ENCODE measurements at regions not wholly inside any gene's neighbourhood (a gene's known extent, or its start where the extent isn't known, plus 50 kb on each side); places are given as distances from the start of the nearest gene placed in this dataset.
"Not testable (repeated sequence)": the region's sequence is repeated elsewhere in the genome, so short reads cannot be mapped to it uniquely, and the experiment has no call there.

DNA sequence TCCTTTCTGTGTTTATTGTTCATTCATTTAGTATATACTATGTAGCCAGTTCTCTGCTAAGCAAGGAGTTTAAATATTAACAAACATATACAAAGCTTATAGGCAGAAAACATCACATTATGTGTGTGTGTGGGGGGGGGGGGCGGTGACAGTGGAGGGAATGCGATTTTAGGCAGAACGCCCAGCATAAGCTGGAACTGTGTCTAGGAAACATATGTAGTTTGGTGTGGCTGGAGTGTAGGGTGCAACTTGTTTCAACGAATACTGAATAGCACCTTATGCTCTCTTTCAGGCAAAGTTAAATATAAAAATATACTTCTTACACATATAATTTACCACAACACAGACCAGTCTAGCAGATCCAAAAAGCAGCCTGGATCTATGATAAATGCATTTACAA is 980.6 kb downstream of the SLC6A15 start:
- Histone ChIP-seq H3K9me3 (replicated peaks) (peaks cover 13% of the 10 kb centered on the region), H3K4me3 (no peak overlapping the region), H3K4me1 (no peaks in the 10 kb centered on the region), H3K36me3 (no peaks in the 10 kb centered on the region), H3K27ac (replicated peaks) (no peak overlapping the region), H3K27me3 (ENCODE audit: low read depth) (no peaks in the 10 kb centered on the region)
- TF ChIP-seq, protein P1, sequence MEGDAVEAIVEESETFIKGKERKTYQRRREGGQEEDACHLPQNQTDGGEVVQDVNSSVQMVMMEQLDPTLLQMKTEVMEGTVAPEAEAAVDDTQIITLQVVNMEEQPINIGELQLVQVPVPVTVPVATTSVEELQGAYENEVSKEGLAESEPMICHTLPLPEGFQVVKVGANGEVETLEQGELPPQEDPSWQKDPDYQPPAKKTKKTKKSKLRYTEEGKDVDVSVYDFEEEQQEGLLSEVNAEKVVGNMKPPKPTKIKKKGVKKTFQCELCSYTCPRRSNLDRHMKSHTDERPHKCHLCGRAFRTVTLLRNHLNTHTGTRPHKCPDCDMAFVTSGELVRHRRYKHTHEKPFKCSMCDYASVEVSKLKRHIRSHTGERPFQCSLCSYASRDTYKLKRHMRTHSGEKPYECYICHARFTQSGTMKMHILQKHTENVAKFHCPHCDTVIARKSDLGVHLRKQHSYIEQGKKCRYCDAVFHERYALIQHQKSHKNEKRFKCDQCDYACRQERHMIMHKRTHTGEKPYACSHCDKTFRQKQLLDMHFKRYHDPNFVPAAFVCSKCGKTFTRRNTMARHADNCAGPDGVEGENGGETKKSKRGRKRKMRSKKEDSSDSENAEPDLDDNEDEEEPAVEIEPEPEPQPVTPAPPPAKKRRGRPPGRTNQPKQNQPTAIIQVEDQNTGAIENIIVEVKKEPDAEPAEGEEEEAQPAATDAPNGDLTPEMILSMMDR (IDR thresholded peaks at IDR 0.05; ENCODE audit: borderline replicate concordance), result no peak
- no peak for DNase-seq
- intact Hi-C loops (cut with micrococcal nuclease), result no loop called here

DNA sequence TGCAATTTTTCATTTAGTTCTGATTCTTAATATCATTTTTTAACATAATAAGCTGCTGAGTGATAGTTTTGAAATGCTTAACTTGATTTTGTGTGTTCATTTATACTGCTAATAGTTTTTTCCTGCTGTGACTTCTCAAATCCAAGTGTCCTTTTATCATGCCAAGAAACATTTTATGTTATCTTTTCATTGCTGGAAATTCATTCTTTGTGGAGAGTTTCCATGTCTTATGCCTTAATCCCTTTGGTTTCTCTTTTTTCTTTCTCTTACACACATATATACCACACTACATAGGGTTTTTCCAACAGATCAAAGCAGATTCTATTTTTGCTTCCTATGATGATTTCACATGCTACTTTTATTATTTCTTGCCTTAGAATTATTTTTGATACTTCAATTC is 981.1 kb downstream of the SLC6A15 start:
- Histone ChIP-seq H3K4me3 (no peak overlapping the region), H3K27me3 (ENCODE audit: low read depth) (no peaks in the 10 kb centered on the region), H3K27ac (replicated peaks) (no peak overlapping the region), H3K36me3 (no peaks in the 10 kb centered on the region), H3K4me1 (no peaks in the 10 kb centered on the region), H3K9me3 (replicated peaks) (peaks cover 13% of the 10 kb centered on the region)
- TF ChIP-seq, protein P1 (IDR thresholded peaks at IDR 0.05; ENCODE audit: borderline replicate concordance), result no peak
- intact Hi-C loops (cut with micrococcal nuclease), result no loop called here
- DNase-seq, result no peak

DNA sequence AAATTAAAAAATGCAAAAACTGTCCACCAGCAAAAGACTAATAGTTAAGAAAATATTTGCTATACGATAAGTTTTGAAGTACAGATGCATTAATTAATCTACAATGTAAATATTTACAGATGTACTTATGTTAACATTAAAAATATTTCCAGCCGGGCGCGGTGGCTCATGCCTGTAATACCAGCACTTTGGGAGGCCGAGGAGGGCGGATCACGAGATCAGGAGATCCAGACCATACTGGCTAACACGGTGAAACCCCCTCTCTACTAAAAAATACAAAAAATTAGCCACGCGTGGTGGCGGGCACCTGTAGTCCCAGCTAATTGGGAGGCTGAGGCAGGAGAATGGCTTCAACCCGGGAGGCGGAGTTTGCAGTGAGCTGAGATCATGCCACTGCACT is 982.8 kb downstream of the SLC6A15 start:
- H3K9me3 ChIP-seq (replicated peaks), result peaks cover 13% of the 10 kb centered on the region
- intact Hi-C loops (cut with micrococcal nuclease); H3K27ac ChIP-seq (replicated peaks); H3K36me3 ChIP-seq; DNase-seq; H3K4me1 ChIP-seq; H3K27me3 ChIP-seq (ENCODE audit: low read depth); H3K4me3 ChIP-seq: not testable (repeated sequence)

DNA sequence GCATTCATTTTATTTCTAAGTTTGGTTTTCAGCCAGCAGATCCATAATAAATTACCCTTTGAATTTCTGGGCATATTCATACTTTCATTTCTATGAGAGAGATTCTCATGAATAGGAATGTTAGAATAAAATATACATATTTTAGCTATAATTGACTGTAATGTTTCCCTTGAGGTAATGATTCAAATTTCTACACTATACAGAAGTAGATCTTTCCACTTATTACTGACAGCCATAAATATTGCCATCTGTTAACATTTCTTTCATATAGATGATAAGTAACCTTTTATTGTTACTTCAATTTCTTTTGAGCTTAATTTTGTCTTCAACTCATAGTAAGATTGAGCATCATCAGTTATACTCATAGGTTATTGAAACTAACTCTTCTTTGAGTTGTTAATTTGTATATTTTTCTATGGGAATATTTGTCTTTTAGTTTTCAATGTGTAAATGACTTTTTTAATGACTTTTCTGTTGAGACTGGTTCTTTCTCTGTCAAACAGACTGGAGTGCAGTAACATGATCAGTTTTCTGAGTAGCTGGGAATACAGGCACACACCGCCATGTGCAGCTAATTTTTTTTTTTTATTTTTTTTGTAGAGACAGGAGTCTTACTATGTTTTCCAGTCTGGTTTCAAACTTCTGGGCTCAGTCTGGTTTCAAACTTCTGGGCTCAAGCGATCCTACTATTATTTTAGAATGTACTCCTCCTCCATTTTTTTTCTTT is 991.6 kb downstream of the SLC6A15 start:
- intact Hi-C loops (cut with micrococcal nuclease), result no loop called here
- H3K9me3 ChIP-seq (replicated peaks), result no peaks in the 10 kb centered on the region

DNA sequence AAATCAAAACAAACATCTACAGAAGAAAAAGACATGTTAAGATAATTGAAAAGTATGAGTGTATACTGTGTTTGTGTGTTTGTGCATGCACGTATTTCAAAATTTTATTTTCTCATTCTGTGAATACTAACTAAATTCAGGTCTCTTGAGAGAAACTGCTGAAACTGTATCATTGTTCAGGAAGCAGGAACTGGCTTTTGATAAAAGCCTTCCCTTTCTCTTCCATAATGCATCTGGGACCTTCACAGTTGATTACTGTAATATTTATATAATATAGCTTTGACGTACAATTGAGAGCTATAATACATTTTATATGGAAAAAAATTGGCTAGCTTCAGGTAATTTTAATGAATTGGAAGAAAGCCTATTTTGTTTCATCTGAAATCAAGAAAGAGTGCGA is 993.5 kb downstream of the SLC6A15 start:
- Histone ChIP-seq H3K27me3 (ENCODE audit: low read depth) (no peaks in the 10 kb centered on the region), H3K4me1 (no peaks in the 10 kb centered on the region), H3K27ac (replicated peaks) (no peak overlapping the region), H3K9me3 (replicated peaks) (no peaks in the 10 kb centered on the region), H3K36me3 (no peaks in the 10 kb centered on the region), H3K4me3 (no peak overlapping the region)
- intact Hi-C loops (cut with micrococcal nuclease), result no loop called here
- no peak for DNase-seq
- TF ChIP-seq, protein P1 (IDR thresholded peaks at IDR 0.05; ENCODE audit: borderline replicate concordance), result no peak

More for the DNA sequence above, 991.6 kb downstream of the SLC6A15 start:
- Histone ChIP-seq H3K4me1 (no peaks in the 10 kb centered on the region), H3K36me3 (no peaks in the 10 kb centered on the region), H3K27me3 (ENCODE audit: low read depth) (no peaks in the 10 kb centered on the region), H3K4me3 (no peak overlapping the region), H3K27ac (replicated peaks) (no peak overlapping the region)
- no peak for DNase-seq
- TF ChIP-seq, protein P1 (IDR thresholded peaks at IDR 0.05; ENCODE audit: borderline replicate concordance), result no peak

DNA sequence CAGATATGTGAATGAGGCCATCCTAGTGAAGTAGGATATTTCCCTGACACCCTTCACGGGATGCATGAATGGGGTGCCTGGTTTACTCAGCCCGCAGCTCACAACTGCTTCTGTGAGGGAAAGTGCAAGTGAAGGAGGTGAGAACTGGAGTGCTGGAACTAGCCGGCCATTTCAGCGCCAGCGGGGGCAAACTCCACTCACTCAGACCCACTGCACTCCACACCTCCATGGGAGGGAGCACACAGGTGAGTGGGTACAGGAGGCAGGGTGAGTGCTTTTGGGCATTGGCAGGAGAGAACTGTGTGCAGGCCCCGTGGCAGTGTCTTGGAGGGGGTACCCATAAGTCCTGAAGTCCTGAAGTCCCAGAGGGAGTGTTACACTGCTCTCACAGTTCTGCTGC is 1008.4 kb downstream of the SLC6A15 start:
- Histone ChIP-seq H3K36me3 (no peaks in the 10 kb centered on the region), H3K27me3 (ENCODE audit: low read depth) (no peaks in the 10 kb centered on the region), H3K9me3 (replicated peaks) (peaks cover 10% of the 10 kb centered on the region), H3K27ac (replicated peaks) (no peak overlapping the region), H3K4me3 (no peak overlapping the region), H3K4me1 (no peaks in the 10 kb centered on the region)
- intact Hi-C loops (cut with micrococcal nuclease), result no loop called here
- TF ChIP-seq, protein P1 (IDR thresholded peaks at IDR 0.05; ENCODE audit: borderline replicate concordance), result no peak
- no peak for DNase-seq
